ENCODE measurements at regions not wholly inside any gene's neighbourhood (a gene's known extent, or its start where the extent isn't known, plus 50 kb on each side); places are given as distances from the start of the nearest gene placed in this dataset.
A peak's percentile ranks its signal among the peaks of the same experiment; 100 is the strongest.
"Not testable (repeated sequence)": the region's sequence is repeated elsewhere in the genome, so short reads cannot be mapped to it uniquely, and the experiment has no call there.

DNA sequence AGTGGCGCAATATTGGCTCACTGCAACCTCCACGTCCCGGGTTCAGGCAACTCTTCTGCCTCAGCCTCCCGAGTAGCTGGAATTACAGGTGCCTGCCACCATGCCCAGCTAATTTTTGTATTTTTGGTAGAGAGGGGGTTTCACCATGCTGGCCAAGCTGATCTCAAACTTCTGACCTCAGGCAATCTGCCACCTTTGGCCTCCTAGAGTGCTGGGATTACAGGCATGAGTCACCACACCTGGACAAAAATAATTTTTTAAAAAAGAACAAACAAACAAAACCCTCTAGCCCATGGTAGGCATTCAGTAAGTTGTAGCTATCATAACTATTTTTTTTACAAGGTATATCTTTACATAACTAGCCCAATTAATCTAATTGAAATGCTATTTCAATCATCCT lies 73.9 kb upstream of the CAPRIN1 start:
- Histone ChIP-seq H3K4me1 (ENCODE audit: insufficient read depth, low read length, poor library complexity, severe bottlenecking) (peaks cover 49% of the 10 kb centered on the region), H3K27me3 (replicated peaks; ENCODE audit: insufficient read depth, low read depth, low read length, poor library complexity) (no peaks in the 10 kb centered on the region), H3K27ac (ENCODE audit: low read depth, low read length, poor library complexity, severe bottlenecking) (peak overlapping the region; percentile 75), H3K9me3 (ENCODE audit: low read depth, low read length, poor library complexity, severe bottlenecking) (no peaks in the 10 kb centered on the region), H3K36me3 (ENCODE audit: insufficient read depth, low read length, poor library complexity, severe bottlenecking) (no peaks in the 10 kb centered on the region), H3K4me3 (ENCODE audit: low read depth, low read length, poor library complexity, severe bottlenecking) (no peak overlapping the region)
- intact Hi-C loops (cut with micrococcal nuclease; ENCODE audit: unreplicated experiment): no loop called here
- DNase-seq (ENCODE audit: low spot score): no peak
- CTCF ChIA-PET: interaction anchor here (2.0 kb wide), 1 partner anchor 10 kb away, joined by 7 read pairs; no protein-coding TSS in a partner anchor
- POLR2A ChIA-PET (ENCODE audit: low non-redundant PET): interaction anchor here (0.6 to 1.1 kb wide), 2 partner anchors 71 to 1895 kb away, joined by 3 to 5 read pairs; no protein-coding TSS in a partner anchor
- TF ChIP-seq, protein P1, sequence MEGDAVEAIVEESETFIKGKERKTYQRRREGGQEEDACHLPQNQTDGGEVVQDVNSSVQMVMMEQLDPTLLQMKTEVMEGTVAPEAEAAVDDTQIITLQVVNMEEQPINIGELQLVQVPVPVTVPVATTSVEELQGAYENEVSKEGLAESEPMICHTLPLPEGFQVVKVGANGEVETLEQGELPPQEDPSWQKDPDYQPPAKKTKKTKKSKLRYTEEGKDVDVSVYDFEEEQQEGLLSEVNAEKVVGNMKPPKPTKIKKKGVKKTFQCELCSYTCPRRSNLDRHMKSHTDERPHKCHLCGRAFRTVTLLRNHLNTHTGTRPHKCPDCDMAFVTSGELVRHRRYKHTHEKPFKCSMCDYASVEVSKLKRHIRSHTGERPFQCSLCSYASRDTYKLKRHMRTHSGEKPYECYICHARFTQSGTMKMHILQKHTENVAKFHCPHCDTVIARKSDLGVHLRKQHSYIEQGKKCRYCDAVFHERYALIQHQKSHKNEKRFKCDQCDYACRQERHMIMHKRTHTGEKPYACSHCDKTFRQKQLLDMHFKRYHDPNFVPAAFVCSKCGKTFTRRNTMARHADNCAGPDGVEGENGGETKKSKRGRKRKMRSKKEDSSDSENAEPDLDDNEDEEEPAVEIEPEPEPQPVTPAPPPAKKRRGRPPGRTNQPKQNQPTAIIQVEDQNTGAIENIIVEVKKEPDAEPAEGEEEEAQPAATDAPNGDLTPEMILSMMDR (conservative IDR thresholded peaks at IDR 0.05; ENCODE audit: low read depth, low read length): no peak
- no peak for TF ChIP-seq EZH2 (IDR thresholded peaks at IDR 0.05; ENCODE audit: borderline replicate concordance, low read depth, low read length, poor library complexity, severe bottlenecking)
- BruUV-seq (replicated peaks): no TSS peak

DNA sequence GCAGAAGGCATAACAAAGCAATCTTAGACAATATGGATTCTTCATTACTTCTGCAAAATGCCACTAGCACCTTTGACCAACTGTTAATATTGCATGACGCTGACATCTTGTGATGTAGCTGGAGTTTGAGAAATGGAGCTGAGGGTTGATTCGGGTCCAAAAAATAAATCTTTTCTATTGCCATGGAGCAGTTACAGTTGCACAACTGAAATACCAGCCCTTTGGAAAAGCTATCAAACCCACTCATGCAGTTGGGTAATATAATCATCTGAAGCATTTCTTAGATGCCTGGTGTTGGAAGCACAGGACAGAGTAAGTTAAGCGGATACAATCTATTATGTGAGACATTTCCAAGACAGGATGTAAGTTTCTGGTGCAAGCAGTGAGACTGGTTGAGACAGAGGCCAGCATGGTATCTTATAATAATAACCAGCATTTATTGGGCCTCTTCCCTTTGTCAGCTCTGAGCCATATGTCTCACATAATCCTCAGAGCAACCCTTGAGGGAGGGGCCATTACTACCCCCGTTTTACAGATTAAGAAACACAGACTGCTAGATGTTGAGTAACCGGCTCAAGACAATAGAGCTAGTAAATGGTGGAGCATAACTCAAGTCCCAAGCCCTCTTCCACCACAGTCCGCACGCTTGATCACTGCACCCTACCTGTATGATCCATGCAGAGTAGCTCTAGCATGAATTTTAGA lies 74.9 kb upstream of the CAPRIN1 start:
- H3K27me3 ChIP-seq (replicated peaks; ENCODE audit: insufficient read depth, low read depth, low read length, poor library complexity): no peaks in the 10 kb centered on the region
- peaks cover 49% of the 10 kb centered on the region for H3K4me1 ChIP-seq (ENCODE audit: insufficient read depth, low read length, poor library complexity, severe bottlenecking)
- ChIA-PET POLR2A (ENCODE audit: low non-redundant PET) (interaction anchor here (1.1 kb wide), 1 partner anchor 72 kb away, joined by 5 read pairs; no protein-coding TSS in a partner anchor), CTCF (interaction anchor here (0.6 to 3.1 kb wide), 5 partner anchors 11 to 1845 kb away, joined by 4 to 14 read pairs (median 4); no protein-coding TSS in a partner anchor)
- TF ChIP-seq, protein P1 (conservative IDR thresholded peaks at IDR 0.05; ENCODE audit: low read depth, low read length): no peak
- DNase-seq (ENCODE audit: low spot score): peak; percentile 96
- no peaks in the 10 kb centered on the region for H3K36me3 ChIP-seq (ENCODE audit: insufficient read depth, low read length, poor library complexity, severe bottlenecking)
- intact Hi-C loops (cut with micrococcal nuclease; ENCODE audit: unreplicated experiment): no loop called here
- H3K9me3 ChIP-seq (ENCODE audit: low read depth, low read length, poor library complexity, severe bottlenecking): no peaks in the 10 kb centered on the region
- no peak overlapping the region for H3K4me3 ChIP-seq (ENCODE audit: low read depth, low read length, poor library complexity, severe bottlenecking)
- H3K27ac ChIP-seq (ENCODE audit: low read depth, low read length, poor library complexity, severe bottlenecking): peak overlapping the region; percentile 75
- BruUV-seq (replicated peaks): no TSS peak

DNA sequence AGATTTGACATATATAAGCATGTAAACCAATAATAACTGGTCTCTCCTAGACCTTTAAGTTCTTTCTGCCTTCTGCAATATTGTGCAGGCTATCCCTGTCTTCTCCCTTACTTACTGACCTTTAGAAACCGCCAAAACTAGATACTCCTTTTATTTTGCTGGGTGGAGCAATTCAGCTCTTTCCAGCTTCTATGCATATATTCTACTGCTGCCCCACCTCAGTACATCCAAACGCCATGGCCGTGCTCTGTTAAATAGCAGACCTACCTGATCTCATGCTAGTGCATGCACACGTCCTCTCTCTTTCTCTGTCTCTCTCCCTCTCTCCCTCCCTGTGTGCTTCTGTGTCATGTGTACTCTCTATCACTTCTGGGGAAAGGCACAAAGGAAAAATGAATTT lies 76.7 kb upstream of the CAPRIN1 start:
- no peak overlapping the region for H3K4me3 ChIP-seq (ENCODE audit: low read depth, low read length, poor library complexity, severe bottlenecking)

DNA sequence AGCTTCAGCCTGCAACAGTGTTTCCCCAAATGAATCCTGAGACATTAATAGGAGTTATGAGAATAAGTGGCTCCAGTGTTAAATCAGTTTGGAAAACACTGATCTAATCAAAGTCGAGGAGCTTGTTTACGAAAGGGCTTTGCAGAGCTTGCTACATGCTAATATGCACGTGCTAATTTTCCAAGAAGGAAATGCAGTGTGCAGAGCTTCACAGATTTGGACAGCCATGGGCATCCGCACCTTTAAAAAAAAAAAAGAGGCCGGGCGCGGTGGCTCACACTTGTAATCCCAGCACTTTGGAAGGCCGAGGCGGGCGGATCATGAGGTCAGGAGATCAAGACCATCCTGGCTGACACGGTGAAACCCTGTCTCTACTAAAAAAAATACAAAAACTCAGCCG lies 79.7 kb upstream of the LMO2 start:
- ChIA-PET CTCF (interaction anchor here (0.5 to 3.3 kb wide), 16 partner anchors 9 to 1393 kb away, joined by 3 to 53 read pairs (median 4); no protein-coding TSS in a partner anchor), POLR2A (ENCODE audit: low non-redundant PET) (interaction anchor here (1.0 kb wide), 1 partner anchor 41 kb away, joined by 11 read pairs; no protein-coding TSS in a partner anchor)
- not testable (repeated sequence) for H3K27me3 ChIP-seq (replicated peaks; ENCODE audit: insufficient read depth, low read depth, low read length, poor library complexity); H3K36me3 ChIP-seq (ENCODE audit: insufficient read depth, low read length, poor library complexity, severe bottlenecking); H3K9me3 ChIP-seq (ENCODE audit: low read depth, low read length, poor library complexity, severe bottlenecking); H3K4me3 ChIP-seq (ENCODE audit: low read depth, low read length, poor library complexity, severe bottlenecking); DNase-seq (ENCODE audit: low spot score); BruUV-seq (replicated peaks)
- Histone ChIP-seq H3K27ac (ENCODE audit: low read depth, low read length, poor library complexity, severe bottlenecking) (peak overlapping the region; percentile 31), H3K4me1 (ENCODE audit: insufficient read depth, low read length, poor library complexity, severe bottlenecking) (peaks cover 31% of the 10 kb centered on the region)
- intact Hi-C loops (cut with micrococcal nuclease; ENCODE audit: unreplicated experiment): loop anchor here (1.0 kb wide), 2 partner anchors 113 to 136 kb away; no protein-coding TSS in a partner anchor

More for the DNA sequence above, 76.7 kb upstream of the CAPRIN1 start:
- intact Hi-C loops (cut with micrococcal nuclease; ENCODE audit: unreplicated experiment): no loop called here
- no peaks in the 10 kb centered on the region for H3K36me3 ChIP-seq (ENCODE audit: insufficient read depth, low read length, poor library complexity, severe bottlenecking)
- no peaks in the 10 kb centered on the region for H3K9me3 ChIP-seq (ENCODE audit: low read depth, low read length, poor library complexity, severe bottlenecking)
- ChIA-PET POLR2A (ENCODE audit: low non-redundant PET) (interaction anchor here (0.6 kb wide), 1 partner anchor 177 kb away, joined by 3 read pairs; no protein-coding TSS in a partner anchor), CTCF (interaction anchor here (3.1 kb wide), 1 partner anchor 13 kb away, joined by 14 read pairs; no protein-coding TSS in a partner anchor)
- DNase-seq (ENCODE audit: low spot score): no peak
- TF ChIP-seq EZH2 (IDR thresholded peaks at IDR 0.05; ENCODE audit: borderline replicate concordance, low read depth, low read length, poor library complexity, severe bottlenecking): no peak
- TF ChIP-seq, protein P1 (conservative IDR thresholded peaks at IDR 0.05; ENCODE audit: low read depth, low read length): no peak
- H3K27me3 ChIP-seq (replicated peaks; ENCODE audit: insufficient read depth, low read depth, low read length, poor library complexity): no peaks in the 10 kb centered on the region
- peaks cover 46% of the 10 kb centered on the region for H3K4me1 ChIP-seq (ENCODE audit: insufficient read depth, low read length, poor library complexity, severe bottlenecking)
- BruUV-seq (replicated peaks): no TSS peak
- H3K27ac ChIP-seq (ENCODE audit: low read depth, low read length, poor library complexity, severe bottlenecking): peak overlapping the region; percentile 75
